ENCODE measurements at regions not wholly inside any gene's neighbourhood (a gene's known extent, or its start where the extent isn't known, plus 50 kb on each side); places are given as distances from the start of the nearest gene placed in this dataset.
"Not testable (repeated sequence)": the region's sequence is repeated elsewhere in the genome, so short reads cannot be mapped to it uniquely, and the experiment has no call there.

DNA sequence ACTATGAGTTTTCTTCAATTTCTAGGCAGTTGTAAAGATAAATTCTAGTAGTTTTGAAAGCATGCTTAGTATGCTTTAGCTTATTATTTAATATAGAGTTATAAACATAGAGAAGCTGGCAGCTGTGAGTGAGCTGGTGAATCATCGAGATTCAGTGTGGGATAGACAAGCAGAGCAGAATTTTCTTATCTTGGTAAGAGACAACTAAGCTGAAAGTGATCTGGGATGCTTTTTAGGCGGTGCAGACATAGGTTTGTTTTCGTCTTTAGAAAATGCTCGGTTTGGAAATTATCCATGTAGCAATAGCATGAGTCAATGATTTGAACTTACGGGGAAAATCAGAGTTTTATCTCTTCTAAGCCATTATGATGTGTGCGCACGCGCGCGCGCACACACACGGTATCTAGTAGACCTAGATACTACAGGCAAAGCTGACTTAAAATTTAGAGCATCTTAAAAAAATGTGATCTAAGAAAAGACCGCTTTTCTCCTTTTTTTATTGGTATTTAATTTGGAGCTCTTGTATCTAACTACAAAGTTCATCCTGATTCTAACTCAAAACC is 128.3 kb upstream of the MAP3K7 start:
- no peak for DNase-seq

DNA sequence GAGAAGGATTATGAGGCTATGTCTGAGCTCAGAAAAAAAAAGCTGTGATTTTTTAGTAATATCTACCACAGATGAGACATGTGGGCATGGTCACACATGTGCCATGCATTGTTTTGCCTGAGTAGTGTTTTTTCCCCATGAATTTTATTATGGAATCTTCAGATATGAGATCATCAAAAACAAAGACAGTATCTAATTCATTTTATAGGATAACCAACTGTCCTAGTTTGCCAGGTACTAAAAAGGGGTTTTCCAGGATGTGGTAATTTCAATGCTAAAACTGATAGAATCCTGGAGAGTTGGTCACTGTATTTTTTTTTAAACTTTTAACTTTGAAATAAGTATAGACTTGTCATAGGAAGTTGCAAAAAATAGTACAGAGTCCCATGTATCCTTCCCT is 127.4 kb upstream of the MAP3K7 start:
- no peak for DNase-seq

DNA sequence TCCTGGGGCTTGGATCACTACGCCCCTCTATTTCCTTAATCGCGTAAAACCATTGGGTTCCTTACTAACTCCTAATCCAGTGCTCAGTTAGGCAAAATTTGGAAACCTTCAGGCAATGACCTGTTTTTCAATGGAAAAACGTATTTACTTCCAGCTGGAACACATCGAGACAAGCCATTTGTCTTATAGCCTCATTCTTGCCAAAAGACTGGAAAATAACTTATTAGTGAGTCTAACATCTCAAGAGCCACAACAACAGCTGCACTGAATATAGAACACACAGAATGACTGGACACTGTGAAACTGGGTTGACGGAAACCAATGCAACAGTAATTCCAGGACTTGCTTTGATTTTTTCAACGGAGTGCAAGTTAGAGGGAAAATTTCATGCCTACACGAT is 125.2 kb upstream of the MAP3K7 start:
- no peak for DNase-seq

DNA sequence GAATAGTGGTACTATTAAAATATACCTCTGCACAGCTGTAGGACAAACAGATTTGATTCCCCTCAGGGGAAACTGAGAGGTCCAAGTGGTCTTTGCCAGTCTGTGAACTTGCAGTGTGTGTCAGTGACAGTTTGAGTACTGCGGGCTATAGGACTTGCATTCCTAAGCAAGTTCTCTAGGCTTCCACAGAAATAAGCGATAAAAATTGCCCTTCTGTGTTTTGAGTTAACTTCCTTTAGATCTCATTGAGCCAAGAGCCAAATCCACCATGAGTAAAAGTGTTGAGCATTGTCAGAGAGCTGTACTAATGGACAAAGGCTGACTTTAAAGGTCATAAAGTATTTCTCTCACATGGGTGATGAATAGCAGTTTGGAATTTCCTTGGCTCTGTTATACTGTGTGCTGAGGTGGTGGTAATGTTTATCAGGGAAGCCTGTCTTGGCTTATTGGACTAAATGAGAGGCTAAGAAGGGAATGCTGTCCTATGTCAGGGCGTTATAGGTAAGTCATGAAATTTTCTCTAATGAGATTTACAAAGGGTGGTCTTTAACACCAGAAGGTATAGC is 122.6 kb upstream of the MAP3K7 start:
- DNase-seq: no peak

DNA sequence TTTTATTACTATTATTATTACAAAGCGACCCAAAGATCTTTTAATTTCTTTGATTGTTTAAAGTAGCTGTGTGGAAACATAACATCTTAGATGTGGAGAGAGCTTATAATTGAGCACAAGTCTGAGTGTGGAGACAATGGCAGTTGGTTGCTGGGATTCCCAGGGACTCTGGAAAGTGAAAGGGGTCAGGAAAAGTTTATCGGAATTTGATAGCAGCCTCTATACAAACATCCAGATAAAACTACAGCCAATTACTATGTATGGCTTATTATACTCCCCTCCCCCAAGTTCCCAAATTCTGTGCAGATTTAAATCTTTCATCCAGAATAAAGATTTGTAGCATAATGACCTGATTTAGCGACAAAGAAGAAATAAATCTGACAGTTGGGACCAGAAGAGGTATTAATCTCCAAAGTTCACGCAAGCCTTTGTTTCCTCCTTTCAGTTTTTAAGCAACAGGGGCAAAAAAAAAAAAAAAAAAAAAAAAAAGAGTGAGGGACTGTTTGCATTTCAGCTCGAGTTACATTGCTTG is 121.4 kb upstream of the MAP3K7 start:
- DNase-seq: no peak

DNA sequence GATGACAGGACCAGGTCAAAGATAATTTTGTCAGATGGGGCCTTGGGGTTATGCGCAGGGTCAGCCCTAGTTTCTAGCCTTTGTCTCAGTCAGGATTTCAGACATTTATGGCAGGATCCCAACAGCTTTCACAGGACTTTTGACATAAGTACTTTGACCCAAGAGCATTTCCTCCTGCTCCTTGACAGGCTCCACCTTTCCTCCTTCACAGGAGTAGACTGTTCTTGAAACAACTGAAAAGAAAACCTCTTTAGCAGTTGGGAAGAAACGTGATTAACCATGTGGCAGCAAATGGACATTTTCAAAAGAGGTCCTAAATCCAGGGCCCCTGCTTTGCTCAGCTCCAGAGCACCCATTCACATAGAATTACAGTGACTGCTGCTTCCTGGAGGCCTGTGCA is 120.4 kb upstream of the MAP3K7 start:
- DNase-seq: no peak

DNA sequence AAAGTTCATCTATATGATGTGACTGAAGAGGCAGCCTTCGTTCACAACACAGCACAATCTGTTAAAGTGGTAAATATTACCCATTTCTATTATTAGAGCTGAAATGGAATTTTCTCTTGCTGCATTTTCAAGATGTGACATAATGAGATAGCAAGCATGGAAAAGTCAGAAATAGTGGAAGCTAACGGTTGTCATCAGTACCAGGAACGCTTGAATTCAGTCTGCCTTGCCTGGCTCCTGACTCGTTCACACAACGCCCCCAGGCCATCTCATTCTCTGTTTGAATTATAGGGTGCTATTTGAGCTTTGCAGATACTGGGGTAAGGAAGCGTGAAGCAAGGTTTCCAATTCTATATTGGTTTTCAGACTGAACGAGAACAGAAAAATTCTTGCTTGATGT is 116.5 kb upstream of the MAP3K7 start:
- DNase-seq: no peak

DNA sequence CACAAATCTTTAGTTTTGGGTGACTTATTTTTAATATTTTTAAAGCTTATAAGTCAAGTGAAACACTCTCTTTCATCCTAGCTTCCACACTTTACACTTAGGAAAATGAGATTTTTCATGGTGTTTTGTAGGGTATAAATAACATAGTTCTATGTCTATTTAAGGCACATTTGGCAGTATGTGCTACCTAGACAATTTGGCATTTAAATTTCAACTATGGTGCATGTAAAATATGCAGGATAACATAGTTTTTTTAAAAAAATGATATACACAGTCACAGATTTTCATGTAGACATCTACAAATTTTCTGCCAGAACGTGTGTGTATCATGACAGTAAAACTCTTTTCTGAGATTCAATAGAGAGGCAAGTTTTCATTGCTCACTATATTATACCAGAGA is 115.1 kb upstream of the MAP3K7 start:
- no peak for DNase-seq

DNA sequence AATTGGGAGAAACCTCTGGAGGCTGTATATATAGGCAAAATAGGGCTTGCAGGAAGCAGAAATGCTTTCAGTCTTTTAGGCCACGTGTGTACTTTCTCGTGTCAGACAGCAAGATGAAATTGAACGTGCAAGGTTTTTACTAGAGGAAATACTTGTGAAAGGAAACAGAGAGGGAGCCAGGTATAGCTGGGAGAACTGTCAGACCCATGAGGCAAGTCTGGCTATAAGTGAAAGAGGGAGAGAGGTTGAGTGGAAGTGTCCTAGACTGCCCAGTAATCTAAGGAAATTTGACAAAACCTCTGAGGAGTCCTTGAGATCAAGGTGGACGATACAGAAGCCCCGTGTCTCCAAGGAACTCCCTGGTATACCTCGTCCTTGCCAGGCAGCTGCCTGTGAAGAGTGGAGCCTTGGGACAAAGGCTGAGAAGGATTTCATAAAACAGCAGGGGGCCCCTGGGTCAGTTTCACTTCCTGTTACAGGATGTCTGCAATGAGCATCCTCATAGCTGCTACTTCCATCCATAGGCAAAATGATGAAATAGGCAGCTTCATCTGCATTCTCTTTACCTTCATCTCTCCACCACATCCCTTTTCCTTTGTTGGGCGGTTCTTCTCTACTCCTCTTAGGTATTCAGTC is 114.4 kb upstream of the MAP3K7 start:
- no peak for DNase-seq

DNA sequence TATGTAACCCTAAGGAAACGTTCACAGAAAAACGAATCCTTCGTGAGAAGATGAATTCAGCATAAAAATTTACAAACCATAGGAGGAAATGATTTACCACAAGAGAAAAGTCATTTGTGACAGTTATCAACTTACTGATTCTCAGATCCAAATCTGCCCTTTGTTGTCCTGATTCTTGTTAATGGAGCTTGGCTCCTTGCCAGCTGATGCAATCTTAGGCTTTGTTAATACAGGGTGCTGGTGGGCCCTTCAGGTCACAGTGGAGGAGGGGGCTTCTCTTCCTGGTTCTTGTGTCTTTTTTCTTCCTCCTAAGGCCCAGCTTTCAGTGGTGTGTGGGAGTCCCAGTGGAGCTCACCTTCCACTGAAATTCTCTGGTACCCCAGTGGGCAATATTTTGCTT is 108.4 kb upstream of the MAP3K7 start:
- no peak for DNase-seq

DNA sequence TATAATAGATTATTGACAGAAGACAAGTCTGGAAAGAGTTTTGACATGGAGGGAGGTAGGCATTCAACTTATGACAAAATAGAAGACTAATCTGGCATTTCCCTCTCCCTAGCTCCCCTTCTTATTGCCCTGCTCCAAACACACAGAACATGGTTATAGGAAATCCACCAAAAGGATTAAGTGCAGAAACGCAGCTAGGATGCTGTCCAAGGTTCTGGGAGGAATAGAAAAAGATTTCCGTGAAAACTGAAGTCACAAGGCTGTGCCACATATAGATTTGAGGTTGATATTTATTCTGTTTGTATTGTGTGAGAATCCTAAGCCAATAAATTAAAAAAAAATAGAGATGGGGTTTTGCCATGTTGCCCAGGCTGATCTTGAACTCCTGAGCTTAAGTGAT is 107.9 kb upstream of the MAP3K7 start:
- DNase-seq: no peak

DNA sequence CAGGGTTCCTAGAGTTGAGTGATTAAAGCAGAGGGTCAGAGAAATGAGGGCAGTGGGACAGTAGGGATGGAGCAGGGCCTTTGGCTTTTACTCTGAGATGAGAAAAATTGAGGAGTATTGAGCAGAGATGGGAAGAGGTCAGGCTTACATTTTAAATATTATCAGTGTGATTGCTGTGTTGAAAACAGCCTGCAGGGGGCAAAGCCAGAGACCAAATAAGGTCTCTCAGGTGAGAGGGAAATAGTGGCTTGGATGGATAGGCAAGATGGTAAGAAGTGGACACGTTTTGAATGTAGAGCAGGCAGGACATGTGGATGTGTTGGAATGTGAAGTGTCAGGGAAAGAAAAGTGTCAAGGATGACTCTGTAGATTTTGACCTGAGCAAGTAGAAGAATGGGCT is 105.0 kb upstream of the MAP3K7 start:
- no peak for DNase-seq

DNA sequence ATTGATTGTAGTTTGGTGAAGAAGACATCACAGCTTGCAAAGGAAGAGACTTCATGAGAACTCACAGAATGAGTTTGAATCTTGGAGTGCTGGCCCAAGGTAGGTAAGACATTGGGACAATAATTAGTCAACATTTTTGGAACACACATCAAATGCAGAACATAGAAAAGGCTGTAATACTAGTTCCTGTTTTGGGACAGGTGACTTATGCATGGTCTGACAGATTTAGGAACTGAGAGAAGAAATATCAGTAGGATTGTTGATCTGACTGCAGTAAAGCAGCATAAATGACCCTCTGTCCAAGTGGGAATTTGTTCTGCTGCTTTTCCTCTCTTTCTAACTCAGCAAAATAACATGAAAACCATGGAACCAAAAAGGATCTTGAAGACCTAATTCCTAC is 102.3 kb upstream of the MAP3K7 start:
- no peak for DNase-seq

DNA sequence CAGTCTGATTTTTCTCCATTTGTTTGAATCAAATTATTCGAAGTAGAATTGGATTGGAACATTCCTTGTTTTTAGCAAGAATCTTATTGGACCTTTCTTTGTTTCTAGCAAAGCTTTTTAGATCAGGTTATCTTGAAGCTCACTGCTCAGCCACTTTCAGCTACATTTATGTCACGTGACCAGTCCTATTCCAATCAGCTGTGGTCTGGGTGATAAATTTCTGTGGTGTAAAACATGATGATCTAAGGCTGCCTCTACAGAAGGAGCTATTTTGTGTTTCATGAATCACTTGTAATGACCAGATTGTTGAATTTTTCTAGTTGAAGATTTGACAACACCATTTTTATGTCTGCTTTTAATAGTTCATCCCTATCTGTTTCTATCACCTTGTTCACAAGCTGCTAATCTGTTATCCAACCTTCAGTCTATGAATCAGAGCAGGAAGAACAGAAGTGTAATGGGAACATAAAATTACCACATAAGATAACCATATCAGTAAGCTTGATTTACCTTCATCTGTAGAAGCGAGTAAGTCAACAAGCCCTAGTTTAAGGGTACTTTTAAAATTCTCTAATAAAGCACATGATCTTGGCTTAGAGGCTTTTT is 101.0 kb upstream of the MAP3K7 start:
- DNase-seq: no peak

DNA sequence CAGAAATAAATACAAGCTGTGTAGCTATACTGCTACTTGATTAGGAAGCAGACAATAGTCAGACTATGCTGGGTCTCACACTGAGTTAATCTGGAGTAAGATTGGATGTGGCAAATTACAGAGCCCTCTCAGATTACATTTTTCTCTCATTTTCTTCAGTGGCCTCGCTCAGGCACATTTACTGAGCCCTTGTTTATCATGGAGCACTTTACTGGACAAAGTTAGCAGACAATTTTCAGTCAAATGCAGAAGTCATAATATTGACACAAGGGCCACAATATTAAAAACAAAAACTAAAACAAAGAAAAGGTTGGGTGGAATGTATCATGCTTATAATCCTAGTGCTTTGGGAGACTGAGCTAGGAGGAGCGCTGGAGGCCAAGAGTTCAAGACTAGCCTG is 95.0 kb upstream of the MAP3K7 start:
- DNase-seq: no peak

DNA sequence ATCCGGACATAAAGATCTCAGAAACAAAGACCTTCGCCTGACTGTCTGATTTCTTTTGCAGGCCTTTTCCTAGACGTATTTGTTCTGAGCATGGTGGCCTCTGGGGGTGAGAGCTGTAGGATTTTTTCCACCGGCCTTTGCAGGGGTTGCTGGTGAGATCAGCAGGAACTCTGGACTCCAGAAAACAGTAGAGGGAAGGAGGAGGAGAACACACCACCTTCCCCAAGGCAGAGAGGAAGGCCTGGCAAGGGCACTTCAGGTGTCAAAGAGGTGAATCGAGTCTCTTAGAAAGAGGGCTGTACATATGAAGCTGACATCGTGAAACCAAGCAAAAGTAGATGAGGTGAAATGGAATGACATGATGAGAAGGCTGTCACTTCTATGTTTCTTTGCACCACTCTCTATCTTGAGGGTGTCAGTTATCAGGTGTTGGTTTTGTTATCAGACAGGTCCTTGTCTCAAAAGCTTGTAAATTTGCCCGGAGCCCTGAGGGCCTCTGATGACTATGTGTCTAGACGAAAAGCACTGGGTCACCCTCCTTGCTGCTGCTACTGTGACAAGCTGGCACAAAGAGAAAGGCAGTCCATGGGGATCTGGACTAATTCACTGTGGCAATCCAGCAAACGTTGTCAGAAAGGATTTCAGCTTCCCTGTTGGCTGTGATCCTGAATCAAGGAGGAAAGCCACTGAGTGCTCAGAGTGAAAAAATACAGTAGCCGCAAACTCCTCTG is 91.3 kb upstream of the MAP3K7 start:
- no peak for DNase-seq

DNA sequence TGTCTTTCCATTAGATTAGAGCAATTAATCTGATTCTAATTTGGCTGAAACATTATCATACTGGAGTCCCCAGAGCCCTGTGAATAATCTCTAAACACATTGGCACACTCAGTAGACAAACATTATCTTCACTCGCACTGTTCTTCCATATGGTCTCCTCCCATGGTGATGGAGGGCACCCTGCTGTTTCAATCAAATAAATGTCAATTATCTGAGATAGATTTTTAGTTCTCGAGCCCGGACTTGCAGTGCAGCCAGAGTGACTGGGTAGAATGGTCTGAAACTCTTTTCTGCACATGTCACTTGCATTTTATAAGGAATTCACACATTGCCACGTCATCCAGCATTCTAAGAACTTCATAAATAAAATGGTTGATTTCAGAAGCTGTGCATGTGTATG is 90.6 kb upstream of the MAP3K7 start:
- DNase-seq: no peak

DNA sequence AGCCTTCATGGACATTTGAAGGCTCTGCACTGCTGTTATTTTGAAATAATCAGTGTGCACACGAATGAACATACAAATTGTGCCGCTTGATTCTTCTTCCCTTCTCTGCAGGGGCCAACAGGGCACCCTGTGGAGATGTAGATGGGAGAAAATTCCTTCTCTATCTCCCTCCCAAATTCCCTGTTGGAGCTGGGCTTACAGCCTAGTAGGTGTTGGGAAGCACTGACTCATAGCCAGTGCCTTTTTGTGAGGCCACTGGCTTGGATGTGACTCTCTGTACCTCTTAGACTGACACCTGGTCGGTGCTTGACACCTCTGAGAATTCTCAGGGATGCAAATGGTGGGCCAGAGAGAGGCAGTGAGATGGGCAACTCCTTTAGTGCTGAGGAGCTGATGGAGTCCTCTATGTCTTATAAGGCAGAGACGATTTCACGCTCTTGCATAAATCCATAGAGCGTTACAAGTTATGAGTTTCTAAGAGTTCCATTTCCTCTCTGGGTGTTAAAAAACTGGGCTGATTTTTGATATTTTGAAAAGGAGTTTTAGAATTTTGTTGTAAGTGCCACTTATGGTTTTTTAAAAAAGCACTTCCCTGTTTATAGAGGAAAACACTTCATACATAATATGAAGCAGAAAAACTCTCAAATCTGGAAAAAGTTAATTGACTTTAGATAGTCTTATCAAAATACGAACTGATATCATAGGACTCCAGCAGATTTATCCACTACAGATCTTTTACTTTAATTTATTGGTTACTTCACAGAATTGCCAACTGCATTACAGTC is 89.8 kb upstream of the MAP3K7 start:
- no peak for DNase-seq

DNA sequence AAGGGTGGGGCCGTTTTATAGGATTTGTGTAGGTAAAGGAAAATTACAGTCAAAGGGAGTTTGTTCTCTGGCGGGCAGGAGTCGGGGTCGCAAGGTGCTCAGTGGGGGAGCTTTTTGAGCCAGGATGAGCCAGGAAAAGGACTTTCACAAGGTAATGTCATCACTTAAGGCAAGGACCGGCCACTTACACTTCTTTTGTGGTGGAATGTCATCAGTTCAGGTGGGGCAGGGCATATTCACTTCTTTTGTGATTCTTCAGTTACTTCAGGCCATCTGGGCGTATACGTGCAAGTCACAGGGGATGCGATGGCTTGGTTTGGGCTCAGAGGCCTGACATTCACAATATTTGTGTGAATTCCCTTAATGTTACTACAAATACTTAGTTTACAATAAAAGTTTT is 88.2 kb upstream of the MAP3K7 start:
- not testable (repeated sequence) for DNase-seq

DNA sequence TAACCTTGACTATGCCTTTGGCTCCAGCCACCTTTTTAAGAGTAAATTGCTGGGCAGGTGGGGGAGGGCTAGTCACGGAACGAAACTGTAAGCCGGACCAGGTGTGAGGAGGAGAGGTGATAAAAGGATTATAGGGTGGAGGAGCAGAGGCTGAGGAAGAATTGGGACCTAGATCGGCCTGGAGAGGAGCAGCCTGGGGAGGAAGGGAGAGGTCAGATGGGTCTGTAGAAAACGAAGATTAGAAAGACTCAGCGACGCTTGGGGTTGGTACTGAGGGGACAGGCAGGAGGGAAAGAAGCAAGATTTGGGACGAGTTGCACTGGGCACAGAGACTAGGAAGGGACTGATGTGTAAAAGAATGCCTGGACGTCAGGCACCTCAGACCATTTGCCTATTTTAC is 87.2 kb upstream of the MAP3K7 start:
- not testable (repeated sequence) for DNase-seq

DNA sequence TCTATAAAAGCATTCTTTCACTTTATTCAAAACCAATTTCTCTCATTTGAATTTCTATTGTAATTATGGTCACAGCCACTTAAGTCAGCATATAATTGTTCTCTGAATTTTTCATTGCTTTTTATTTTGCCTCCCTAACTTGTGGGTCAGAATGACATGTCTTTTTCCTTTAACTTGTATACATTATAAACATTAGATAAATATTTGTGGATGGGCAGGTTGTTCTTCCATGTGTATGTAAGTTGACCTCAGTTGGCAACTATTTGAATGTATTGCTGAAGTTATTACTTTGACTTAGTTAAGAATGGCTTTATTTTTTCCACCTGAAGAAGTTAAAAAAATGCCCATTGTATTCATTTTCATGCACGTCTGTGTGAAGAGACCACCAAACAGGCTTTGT is 83.0 kb upstream of the MAP3K7 start:
- DNase-seq: no peak

DNA sequence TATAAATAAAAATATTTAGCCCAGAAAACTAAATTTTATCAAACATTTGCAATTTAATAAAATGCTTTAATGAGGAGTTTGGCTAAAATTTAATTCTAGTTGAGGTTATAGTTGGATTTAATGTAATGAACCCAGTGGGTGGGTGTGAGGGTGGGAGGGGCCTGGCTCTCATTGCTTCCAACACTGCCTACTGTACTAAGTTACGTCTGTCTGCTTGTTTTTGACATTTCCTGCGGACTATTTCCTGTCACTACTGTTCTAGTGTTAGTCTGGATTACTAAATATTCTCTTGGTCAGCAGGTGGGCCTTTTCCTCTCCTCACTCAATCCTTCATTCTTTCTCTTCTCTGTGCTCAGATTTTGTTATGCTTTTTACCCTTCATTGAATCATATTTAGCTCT is 82.5 kb upstream of the MAP3K7 start:
- no peak for DNase-seq

DNA sequence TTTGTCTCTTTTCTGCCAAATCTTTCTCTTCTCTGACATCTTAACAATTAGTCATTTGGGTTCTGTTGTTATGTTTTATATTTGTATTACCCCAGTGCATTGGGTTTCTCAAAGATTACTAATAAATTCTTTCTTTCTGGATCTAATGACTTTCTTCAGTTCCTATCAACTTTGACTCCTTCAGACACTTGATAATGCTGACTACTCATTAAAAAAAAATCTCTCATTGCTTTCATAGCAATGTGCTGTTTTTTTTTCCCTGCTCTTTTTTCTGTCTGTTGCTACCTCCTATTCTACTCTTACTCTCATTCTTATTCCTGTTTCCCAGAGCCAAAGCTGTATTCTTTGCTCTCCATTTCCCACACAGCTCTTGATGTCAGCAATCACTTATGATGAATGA is 81.3 kb upstream of the MAP3K7 start:
- DNase-seq: no peak
